GM18519 (cell line): ENCODE measurements at regions not wholly inside any gene's neighbourhood (a gene's known extent, or its start where the extent isn't known, plus 50 kb on each side); places are given as distances from the start of the nearest gene placed in this dataset.

Experiments used
- ATAC-seq: cut with Tn5 transposase; IDR thresholded peaks from one replicate; pipeline ENCODE4 v1.9.1; 2021; ENCODE audit warnings: mild to moderate bottlenecking, moderate library complexity; ENCODE audit not compliant: unreplicated experiment, low FRiP score

- ATAC-seq: no peak
These were observed 241.2 kb upstream of the TNC start for GRCh38 chr9:115359017-115359780.

- no peak for ATAC-seq
These were observed 242.2 kb upstream of the TNC start for GRCh38 chr9:115360122-115360521.

GRCh38 chr9:115362101-115362500 lies 244.1 kb upstream of the TNC start:
- ATAC-seq: no peak

GRCh38 chr9:115362640-115363039 lies 244.7 kb upstream of the TNC start:
- ATAC-seq: no peak

- ATAC-seq: no peak
These were observed 247.0 kb upstream of the TNC start for GRCh38 chr9:115364991-115365390.

GRCh38 chr9:115367321-115367720 lies 249.4 kb upstream of the TNC start:
- ATAC-seq: no peak

- ATAC-seq: no peak
These were observed 250.0 kb upstream of the TNC start for GRCh38 chr9:115367780-115368525.

GRCh38 chr9:115369322-115369957 lies 251.5 kb upstream of the TNC start:
- no peak for ATAC-seq

- no peak for ATAC-seq
These were observed 255.2 kb upstream of the TNC start for GRCh38 chr9:115373000-115373709.

- ATAC-seq: no peak
These were observed 255.7 kb upstream of the TNC start for GRCh38 chr9:115373710-115374045.

GRCh38 chr9:115374724-115375268 lies 256.8 kb upstream of the TNC start:
- no peak for ATAC-seq

- ATAC-seq: no peak
These were observed 260.3 kb upstream of the TNC start for GRCh38 chr9:115378241-115378640.

- ATAC-seq: no peak
These were observed 260.8 kb upstream of the TNC start for GRCh38 chr9:115378758-115379157.

GRCh38 chr9:115379719-115380118 lies 261.8 kb upstream of the TNC start:
- no peak for ATAC-seq

- no peak for ATAC-seq
These were observed 264.9 kb upstream of the TNC start for GRCh38 chr9:115382865-115383264.

GRCh38 chr9:115385383-115386122 lies 267.6 kb upstream of the TNC start:
- no peak for ATAC-seq

- ATAC-seq: no peak
These were observed 269.2 kb upstream of the TNC start for GRCh38 chr9:115386963-115387770.

GRCh38 chr9:115391168-115391825 lies 273.3 kb upstream of the TNC start:
- ATAC-seq: no peak
